Daoy (cell line): ENCODE measurements at regions not wholly inside any gene's neighbourhood (a gene's known extent, or its start where the extent isn't known, plus 50 kb on each side); places are given as distances from the start of the nearest gene placed in this dataset.
A peak's percentile ranks its signal among the peaks of the same experiment; 100 is the strongest.

ENCODE experiments used
- DNase-seq: peaks from one replicate; pipeline ENCODE4 v3.0.0-alpha.2; 2015; ENCODE audit warnings: low read depth

DNA sequence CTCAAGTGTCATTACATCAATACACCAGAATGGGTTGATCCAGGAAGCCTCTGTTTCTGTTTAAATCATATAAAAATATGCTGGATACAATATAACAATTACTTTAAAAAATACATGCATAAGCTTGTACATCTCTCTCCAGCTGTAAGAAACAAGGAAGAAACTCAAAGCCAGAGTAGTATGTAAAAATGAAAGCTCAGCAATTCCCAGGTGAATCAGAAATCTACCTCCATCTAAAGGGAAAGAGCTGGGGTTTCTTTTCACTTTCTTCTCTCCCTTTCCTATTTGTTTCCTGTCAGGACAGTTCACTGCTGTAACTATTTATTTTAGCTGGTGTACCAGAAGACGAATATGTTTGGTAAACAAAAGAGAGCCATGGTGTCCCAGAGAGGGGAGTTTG lies 301.0 kb upstream of the C1orf87 start:
- DNase-seq, result no peak

DNA sequence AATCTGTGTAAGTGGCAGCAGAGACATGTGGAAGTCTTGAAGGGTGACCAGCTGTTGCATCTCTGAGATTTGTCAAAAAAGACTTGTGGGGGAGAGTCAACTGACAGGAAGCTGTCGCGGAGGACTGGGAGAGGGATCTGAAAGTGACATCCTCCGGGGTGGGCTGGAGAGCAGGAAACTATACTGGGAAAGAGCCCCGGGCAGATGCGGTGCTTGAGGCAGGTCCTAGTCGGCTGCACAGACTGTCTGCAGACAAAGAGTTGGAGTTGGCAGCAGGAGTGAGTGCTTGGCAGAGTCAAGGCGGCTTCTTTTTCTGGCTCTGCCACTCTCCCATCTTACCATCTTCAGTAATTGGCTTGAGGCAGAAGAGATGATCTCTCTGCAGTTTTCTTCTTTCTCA lies 294.0 kb upstream of the C1orf87 start:
- DNase-seq, result no peak

GRCh38 chr1:60359431-60359830 lies 285.9 kb upstream of the C1orf87 start:
- DNase-seq, result no peak

GRCh38 chr1:60350531-60350930 lies 277.0 kb upstream of the C1orf87 start:
- no peak for DNase-seq

GRCh38 chr1:60348884-60349283 lies 275.3 kb upstream of the C1orf87 start:
- DNase-seq, result no peak

GRCh38 chr1:60345621-60346020 lies 272.1 kb upstream of the C1orf87 start:
- DNase-seq, result no peak

DNA sequence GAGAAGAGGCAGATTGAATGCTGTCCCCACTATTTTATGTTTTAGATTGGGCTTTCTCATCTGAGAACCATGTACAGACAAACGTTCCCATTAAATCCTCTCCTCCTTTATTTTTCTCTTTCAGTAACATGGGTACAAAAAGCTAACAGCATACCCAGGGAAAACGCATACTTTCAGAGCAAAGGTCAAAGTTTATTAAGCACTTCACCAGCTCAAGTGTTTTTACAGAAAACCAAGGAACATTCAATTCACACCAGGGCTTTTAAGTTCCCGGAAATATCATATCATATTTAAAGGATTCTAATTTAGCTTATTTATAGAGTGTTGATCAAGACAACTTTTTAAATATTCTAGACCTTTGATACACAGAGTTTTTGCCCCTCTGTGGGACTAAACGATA lies 271.5 kb upstream of the C1orf87 start:
- no peak for DNase-seq

DNA sequence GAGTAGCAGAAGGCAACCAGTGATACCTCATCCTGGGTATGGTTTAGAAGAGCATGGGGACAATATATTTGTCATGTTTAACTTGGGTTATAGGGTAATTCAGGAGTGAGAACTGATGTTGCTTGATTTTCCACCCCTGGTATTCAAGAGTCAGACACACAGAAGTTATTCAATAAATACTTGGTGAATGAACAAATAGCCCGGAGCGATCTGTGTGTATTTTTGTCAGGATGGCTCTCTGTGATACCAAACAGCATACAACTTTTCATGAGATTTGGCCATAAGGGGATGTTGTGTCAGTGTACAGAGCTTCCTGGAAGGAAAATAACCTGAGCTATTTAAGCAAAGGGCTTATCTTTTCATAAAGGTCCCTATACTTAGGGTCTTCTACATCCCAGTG lies 270.2 kb upstream of the C1orf87 start:
- no peak for DNase-seq

GRCh38 chr1:60342569-60342968 lies 269.0 kb upstream of the C1orf87 start:
- DNase-seq, result no peak

GRCh38 chr1:60341274-60341673 lies 267.7 kb upstream of the C1orf87 start:
- no peak for DNase-seq

- no peak for DNase-seq
Observed at GRCh38 chr1:60331647-60332046, 258.1 kb upstream of the C1orf87 start.

DNA sequence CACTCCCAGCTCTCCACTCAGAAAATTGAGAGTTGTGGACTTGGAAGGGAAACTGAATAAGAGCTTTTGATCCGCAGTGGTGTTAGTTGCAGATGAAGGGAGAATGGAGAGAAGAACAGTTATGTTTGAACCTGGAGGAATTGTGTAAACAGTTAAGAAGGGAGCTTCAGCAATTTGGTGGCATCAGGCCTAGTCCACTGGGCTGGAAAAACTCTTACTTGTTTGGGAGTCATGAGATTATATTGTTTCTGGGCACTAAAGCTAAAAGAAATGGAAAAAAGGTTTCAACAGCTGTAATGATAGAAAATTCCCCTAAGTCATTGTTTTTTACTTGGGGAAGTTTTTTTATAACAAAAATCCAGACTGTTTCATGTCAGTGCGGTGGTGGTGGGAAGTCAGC lies 256.1 kb upstream of the C1orf87 start:
- no peak for DNase-seq

GRCh38 chr1:60311838-60312237 lies 238.3 kb upstream of the C1orf87 start:
- no peak for DNase-seq

DNA sequence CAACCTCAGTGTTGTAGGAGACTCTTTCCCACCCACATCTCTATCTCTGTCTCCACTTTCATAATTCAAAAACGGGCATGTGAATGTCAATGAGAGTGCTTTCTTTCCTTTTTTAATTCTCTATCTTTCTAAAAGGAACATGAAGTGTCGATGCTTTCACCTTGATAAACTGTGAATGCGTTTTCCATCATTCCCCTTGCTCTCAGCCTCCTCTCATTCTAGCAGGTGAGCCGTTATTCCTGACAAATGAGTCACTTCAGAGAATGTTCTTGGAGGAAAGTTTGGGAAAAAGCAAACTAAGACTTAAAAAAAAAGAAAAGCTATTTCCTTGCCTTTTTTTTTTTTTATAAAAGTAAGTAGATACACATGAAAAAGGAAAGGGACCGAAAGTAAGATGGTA lies 226.0 kb upstream of the C1orf87 start:
- no peak for DNase-seq

DNA sequence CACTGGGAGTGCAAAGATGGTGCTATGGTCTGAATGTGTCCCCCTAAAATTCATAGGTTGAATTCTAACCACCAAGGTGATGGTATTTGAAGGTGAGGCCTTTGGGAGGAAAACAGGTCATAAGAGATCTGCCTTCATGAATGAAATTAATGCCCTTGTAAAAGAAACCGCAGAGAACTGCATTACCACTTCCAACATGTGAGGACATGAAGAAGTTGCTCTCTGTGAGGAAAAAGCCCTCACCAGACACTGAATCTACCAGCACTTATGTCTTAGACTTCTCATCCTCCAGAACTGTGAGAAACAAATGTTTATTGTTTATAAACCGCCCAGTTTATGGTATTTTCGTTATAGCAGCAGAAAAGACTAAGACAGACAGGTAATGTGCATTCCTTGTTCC lies 224.7 kb upstream of the C1orf87 start:
- no peak for DNase-seq

- no peak for DNase-seq
Observed at GRCh38 chr1:60296794-60297193, 223.2 kb upstream of the C1orf87 start.

- DNase-seq, result no peak
Observed at GRCh38 chr1:60292140-60292539, 218.6 kb upstream of the C1orf87 start.

GRCh38 chr1:60290393-60290792 lies 216.8 kb upstream of the C1orf87 start:
- no peak for DNase-seq

- DNase-seq, result no peak
Observed at GRCh38 chr1:60287536-60287935, 214.0 kb upstream of the C1orf87 start.

- no peak for DNase-seq
Observed at GRCh38 chr1:60283690-60284089, 210.1 kb upstream of the C1orf87 start.

GRCh38 chr1:60281360-60281932 lies 207.9 kb upstream of the C1orf87 start:
- peak; percentile 50 for DNase-seq

DNA sequence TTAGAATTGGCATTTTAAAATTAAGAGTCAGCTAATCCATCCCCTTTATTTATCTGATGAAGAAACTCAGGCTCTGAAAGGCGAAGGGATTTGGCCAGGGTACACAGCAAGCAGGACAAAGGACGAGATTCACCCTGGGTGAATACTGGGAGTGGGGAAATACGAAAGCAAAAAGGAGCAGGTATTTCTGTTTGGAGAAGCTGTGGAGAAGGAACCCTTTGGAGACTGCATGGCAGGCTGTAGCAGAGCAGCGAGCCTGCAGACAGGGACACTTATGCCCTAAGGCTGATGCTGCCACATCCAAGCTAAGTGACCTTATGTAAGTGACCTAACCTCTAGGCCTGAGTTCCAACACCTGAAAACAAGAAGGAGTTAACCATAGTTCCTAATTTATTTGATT lies 207.2 kb upstream of the C1orf87 start:
- DNase-seq, result no peak

DNA sequence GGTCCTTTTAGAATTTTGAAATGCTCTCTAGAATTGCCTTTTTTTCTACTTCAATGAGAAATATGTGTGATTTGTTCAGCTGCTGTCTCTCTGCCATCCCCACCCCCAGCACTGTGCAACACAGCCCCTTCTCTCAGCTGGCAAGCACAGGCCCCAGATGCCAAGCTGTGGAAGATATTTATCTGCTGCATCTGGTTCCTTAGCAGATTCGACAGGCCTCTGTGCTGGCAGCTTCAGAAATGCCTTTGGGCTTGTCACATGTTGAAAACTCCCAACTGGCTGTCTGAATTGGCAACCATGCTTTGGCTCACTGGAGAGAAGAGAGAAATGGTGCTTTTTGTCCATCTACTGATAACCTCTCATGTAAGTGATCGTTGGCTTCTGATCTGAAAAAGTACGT lies 206.7 kb upstream of the C1orf87 start:
- no peak for DNase-seq

DNA sequence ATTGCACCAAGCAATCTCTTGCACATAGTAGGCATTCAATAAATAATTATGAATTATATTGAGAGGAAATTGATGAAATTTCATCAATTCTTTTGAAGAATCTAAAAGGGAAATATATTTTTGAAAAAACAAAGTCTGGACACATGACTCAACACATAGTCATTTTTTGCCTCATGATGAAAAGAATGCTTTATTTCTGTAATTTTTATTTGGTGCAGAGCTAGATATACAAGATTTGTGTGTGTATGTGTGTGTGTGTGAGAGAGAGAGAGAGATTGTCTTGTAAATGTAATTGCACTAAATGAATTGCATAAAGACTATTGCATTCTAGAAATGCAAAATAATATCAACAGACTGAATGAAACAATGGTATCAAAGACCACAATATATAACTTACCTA lies 206.2 kb upstream of the C1orf87 start:
- DNase-seq, result no peak

DNA sequence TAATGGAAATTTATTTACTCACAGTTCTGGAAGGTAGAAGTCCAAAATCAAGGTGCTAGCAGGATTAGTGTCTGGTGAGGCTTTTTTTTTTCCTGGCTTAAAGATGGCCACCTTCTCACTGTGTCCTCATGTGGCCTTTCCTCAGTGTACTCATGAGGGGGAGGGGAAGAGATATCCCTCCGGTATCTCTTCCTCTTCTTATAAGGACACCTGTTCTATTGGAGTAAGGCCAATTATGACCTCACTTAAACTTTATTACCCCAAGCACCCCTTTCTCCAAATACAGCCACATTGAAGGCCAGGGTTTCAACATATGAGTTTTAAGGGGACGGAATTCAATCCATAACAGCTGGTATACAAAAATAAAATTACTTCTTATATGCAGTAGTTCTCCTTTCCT lies 203.7 kb upstream of the C1orf87 start:
- no peak for DNase-seq
